GM18858 (cell line): ENCODE measurements at regions not wholly inside any gene's neighbourhood (a gene's known extent, or its start where the extent isn't known, plus 50 kb on each side); places are given as distances from the start of the nearest gene placed in this dataset.
"Not testable (repeated sequence)": the region's sequence is repeated elsewhere in the genome, so short reads cannot be mapped to it uniquely, and the experiment has no call there.

ENCODE experiments used
- ATAC-seq: cut with Tn5 transposase; IDR thresholded peaks from one replicate; pipeline ENCODE4 v1.9.1; 2021; ENCODE audit not compliant: unreplicated experiment

DNA sequence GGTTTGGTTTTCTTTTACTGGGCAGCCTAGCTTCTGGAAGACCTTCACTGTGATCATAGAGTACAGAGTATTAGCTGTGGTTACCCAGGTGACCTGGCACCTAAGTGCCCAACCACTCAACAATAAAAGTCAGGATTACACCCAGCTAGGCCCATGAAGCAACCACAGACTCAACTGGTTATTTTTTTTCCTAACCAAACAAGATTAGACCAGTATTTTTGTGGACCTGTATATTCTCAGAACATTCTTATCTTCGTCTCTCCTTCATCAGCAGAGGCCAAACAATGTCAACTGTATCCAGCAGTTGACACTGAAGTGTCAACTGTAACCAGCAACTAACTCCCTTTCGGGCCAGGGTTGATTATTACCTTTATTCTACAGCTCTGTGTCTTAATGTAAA lies 289.2 kb upstream of the SLC39A10 start:
- ATAC-seq = no peak

DNA sequence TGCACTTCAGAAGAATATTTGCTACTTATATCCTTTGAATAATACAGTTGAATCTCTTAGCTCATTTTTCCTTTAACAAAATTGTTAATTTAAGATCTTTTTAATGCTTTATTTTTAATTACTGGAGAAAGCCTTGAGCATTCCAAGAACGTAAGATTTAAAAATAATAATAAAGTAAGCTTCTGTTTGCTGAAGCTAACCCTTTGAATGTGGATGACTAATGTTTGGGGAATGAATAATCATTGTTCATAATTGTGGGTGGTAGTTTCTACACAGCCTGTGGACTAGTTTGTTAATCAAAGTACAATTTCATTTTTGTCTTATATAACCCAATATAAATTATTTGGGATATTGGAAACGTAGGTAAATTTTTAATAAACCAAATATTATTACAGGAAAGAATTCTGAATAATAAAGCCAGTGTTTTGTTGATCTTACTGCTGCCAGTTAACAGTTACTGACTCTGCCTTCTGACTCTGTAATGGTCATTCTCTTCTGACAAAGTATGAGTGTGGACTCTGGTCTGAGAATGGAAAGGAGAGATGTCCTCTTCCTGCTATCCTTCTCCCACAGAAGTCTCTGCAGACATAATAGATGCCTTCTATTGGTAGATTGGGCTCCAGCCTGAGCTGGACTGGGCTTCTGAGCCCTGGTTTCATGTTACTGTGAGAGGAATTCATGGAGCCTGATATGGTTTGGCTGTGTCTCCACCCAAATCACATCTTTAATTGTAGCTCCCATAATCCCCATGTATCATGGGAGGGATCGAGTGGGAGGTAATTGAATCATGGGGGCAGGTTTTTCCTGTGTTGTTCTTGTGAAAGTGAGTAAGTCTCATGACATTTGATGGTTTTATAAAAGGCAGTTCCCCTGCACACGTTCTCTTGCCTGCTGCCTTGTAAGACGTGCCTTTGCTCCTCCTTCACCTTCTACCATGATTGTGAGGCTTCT lies 292.7 kb upstream of the SLC39A10 start:
- no peak for ATAC-seq

DNA sequence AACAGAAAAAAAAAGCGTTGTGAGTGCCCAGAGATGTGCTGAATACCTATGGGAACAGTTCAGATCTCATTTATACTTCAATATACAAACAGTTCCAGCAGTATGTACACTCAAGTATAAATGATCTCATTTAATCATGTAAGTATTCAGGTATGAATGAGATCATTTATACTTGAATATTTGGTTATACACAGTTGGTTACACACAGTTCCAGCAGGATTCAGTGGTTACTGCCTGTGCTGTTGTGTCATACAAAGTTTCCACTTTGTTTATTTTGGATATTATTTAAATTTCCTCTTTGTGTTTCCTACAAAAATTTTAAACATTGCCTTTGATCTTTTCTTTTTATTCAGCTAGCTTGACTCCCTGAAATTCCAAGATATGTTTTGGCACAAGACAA lies 293.5 kb upstream of the SLC39A10 start:
- ATAC-seq = no peak

DNA sequence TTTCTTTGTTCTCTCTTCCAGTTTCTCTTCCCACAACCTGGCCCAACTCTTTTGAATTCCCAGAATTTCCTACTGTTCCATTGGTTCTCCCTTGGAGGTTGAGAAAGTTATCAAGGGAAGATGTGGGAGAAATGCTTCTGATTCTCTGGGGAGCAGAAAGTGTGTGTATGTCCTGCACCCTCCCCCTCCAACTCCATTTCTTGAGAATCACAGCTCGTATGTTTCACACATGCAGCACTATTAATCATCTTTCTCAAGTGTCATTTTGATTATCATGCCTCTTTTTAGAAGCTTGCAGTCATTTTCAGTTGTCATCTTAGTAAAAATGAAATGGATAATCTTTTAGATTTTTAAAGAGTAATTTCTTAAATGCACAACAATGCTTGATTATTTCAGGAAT lies 296.8 kb upstream of the SLC39A10 start:
- no peak for ATAC-seq

DNA sequence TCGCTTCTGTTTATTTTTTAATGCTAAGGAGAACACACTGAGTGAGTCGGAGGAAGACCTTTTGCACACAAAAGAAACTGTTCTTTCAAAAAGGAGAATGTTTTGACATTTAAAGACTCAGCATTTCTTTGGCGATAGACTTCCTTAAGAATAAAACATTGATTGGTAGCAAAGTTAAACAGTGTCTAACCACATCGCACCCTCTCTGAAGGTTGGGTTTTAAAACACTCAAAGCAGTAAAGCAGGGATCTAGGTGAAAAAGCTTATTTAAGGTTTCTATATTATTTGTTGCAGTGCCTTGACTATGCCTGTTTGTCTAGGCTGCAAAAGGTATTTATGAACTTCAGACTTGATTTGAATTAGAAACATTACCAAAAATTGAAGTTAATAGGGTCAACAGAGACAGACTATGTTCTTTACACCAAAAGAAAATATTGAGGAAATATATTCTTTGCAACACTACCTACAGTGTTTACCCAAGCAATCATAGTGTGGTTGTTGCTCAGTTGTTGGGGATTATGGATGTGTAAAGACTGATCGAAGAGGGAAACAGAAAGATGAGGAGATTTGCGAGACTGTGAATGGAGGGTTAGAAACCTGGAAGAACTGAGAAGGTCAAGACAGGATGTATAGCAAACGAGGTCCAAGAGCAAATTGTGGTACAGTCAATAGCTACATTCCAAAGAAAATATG lies 297.8 kb upstream of the SLC39A10 start:
- no peak for ATAC-seq

DNA sequence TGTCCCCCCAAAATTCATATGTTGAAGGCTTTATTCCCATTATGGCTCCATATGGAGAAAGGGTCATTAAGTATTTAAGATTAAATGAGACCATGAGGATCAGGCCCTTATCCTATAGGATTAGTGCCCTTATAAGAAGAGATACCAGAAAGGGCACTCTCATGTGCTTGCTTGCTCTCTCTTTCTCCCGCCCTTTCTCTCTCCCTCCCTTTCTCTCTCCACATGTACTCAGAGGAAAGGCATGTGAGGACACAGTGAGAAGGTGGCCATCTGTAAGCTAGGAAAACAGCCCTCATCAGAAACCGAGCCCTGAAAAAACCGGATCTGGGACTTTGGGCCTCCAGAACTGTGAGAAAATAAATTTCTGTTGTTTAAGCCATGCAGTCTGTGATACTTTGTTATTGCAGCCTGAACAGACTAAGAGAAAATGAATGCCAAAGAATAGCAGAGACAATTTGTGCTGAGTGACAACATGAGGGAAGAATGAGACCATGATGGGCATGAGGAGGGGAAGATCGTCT lies 300.0 kb upstream of the SLC39A10 start:
- no peak for ATAC-seq

DNA sequence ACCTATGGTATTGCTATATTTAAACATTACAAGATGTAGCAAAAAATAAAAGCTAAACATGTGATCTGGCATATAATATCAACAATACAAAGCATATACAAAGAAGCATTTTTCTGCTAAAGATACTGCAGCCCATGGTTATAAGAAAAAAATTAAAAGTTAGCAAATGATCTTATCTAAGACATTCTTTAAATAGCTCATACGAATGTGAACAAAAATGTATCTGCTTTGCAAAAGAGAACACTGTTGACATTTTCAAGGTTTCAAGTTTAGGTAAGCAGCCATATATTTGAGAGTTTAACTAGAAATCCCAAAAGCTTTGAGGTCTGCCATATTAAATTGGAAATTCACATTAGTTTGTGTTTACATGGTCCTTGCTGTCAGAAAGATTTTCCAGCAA lies 301.0 kb upstream of the SLC39A10 start:
- ATAC-seq = no peak

DNA sequence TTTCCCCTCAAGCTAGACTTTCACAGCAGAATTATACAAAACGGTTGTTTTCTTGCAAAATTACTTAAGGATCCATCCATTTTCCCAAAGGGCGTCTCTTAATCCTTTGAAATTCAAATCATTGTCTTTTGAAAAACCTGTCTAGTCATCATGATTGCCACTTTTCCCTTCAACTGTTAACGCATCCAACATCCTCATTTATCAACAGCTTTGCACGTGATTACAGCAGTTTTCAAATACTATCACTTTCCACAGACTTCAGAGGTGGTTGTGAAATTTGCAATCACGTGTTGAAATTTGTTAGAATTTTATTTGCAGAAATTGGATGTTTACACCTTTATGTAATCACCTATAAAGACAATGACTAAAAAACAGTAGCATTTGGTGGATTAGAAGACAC lies 304.4 kb upstream of the SLC39A10 start:
- ATAC-seq = no peak

DNA sequence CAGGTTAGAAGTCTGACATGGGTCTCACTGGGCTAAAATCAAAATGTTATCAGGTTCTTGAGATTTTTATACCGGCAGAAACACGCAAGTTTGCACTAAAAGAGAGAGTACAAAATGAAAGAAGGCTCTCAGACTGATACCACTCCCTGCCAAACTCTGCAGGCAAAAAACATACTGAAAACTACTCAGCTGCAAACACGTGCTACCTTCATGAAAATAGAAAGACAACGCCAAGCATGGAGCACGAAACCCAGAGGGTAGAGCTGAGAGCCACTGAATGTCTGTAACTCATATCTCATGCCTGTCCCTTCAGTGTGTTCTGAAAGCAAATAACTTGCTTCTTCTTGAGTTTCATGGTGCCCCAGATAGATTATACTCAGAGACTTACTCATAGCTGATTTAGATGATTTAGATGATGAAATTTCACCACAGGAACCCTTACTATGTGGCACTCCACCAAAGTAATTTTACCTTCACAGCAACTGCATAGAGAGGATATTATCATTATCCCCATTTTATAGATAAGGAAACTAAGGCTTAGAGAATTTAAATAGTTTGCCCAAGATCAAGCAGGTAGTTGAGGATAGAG lies 313.0 kb upstream of the SLC39A10 start:
- ATAC-seq = peak; percentile 12

DNA sequence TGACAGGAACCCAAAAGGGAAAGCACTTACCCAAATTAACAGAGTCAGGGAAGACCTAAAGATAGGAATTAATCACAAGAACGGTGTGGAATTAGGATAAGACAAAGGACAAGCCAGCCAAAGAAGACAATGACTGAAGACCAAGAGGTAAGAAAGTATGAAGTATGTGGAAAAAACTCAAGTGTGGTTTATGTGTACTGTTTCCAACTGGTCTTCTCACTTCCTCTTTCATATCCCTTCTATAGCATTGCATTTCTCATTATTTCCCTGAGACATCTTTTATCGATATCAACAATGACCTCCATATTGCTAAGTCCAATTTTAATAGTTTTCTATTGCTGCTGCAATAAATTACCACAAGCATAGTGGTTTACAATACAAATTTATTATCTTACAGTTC lies 313.5 kb upstream of the SLC39A10 start:
- ATAC-seq = peak; percentile 66

DNA sequence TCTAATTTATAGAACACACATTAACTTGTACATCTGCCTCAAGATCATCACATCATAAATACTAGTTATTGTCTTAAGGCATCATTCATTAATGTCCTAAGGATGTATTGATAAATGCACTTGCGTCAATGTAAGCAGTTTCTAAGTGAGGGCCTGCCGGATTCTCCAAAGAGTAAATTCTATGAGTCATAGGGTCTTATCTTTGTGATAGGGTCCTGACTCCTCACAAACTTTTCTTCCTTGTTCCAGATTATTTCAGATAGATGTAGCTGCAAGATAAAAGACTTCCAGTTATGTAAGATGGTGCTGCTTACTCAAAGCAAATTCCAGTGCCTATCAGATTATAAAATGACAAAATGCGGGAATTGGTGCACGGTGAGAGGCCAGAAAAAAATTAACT lies 315.0 kb upstream of the SLC39A10 start:
- no peak for ATAC-seq

DNA sequence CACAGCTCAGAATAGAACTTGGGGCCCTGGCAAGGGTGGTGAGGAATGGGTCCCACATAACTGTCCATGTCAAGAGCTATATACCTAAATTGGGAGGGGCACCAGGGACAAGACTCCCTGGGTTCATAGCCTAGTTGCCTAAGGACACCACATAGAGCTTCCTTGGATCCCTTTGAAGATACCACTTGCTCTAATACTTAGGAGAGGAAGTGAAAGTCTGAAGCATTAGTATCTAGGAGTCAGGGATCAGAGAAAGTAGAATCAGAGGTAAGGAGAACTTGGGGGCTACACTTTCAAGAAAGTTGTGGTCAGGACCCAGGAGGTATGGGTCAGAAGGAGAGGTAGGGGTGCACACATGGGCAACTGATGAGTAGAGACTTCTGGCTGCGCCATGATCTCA lies 318.2 kb upstream of the SLC39A10 start:
- ATAC-seq = no peak

DNA sequence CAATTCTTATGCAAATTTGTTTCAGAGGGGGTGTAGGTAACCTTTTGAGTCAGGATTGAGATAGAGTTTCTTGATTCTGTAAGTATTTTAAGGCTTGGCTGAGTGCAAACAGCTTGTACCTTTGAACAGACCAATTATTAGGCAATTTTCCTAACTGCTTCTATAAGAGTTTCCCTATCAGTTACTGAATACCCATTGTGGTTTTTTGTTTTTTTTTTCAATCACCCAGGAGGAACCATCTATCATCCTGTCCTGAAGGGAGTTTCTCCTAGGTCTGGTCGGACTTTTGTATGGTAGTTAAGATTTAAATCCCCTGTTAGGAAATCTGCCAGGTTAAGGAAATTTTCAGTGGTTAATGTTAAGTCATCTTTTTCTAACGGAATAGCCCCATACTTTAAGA lies 319.4 kb upstream of the SLC39A10 start:
- ATAC-seq = no peak

DNA sequence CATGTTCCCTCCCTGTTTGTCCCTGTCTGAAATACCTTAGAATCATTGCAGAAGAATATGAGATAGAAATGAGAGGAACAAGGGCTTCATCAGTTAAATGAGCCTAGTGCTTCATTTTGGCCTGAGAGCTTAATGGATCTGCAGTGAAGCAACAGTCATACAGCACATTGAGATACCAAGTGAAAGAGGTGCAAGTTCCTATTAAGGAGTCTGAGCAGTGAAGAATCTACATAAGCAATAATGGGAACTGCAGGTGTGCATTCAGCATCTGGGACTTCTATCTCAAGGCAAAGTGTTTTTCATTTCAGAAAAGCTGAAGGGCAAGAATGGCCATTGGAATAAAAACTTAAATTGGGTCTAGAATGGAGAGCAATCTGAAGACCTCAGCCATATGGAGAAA lies 323.2 kb upstream of the SLC39A10 start:
- ATAC-seq = no peak

DNA sequence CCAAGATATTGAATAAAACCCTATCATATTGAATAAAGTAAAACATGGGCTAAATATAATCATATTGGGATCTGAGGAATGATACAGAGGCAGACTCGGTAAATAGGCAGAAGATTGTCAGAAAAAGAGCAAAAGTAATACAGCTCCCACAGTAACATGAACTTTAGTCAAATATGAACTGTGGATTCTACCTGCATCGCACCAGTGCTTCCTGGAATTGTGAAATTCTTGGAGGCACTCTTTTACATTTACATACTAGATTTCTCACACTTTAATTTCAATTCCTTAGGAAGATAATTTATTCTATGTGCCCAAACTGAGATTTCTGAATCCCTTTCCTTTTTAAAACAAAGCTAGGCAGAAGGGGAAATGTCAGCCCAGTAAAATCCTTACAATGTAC lies 325.1 kb upstream of the SLC39A10 start:
- ATAC-seq = no peak

DNA sequence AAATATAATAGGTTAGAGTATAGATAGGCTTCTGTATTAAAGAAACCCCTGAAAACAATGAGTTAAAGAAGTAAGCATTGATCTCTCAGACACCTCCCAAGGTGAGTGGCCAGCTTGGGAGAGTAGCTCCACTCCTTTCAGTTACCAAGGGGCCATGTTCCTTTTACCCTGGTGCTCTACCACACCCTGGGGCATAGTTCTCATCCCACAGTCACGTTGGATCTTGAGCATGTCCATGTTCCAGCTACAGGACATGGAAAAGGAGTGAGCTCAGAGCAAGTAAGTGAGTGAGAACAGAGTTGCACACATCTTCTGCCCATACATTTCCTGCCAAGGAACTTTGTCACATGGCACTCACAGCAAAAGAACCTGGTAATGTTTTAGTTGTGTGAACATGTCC lies 325.9 kb upstream of the SLC39A10 start:
- ATAC-seq = no peak

DNA sequence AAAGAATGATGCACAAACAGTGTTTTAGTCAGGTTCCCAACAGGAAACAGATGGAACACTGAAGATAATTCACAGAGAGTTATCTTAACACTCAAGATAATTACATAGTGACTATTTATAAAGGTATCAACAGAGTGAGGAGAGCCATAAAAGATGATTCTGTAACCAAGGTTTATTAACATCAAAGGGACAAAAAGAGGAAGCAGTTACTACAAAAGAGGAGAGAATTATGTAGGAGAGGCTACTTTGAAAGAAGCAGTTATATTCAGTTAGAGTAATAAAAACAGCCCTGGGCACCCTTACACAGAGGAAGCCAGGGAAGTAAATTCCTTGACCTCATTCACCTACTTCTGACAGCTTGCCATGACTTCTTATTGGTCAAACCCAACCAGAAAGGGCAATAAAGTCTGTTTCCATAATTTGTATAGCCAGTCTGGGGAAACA lies 326.5 kb upstream of the SLC39A10 start:
- no peak for ATAC-seq

DNA sequence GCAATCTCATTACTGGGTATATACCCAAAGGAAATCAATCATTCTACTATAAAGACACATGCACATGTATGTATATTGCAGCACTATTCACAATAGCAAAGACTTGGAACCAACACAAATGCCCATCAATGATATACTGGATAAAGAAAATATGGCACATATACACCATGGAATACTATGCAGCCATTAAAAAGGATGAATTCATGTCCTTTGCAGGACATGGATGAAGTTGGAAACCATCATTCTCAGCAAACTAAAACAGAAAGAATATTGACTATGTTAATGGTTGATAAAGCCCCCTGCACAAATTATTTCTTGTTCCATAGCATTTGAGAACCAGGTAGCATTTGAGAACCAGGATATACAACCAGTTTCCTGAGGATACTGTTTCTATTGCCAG lies 327.2 kb upstream of the SLC39A10 start:
- not testable (repeated sequence) for ATAC-seq

DNA sequence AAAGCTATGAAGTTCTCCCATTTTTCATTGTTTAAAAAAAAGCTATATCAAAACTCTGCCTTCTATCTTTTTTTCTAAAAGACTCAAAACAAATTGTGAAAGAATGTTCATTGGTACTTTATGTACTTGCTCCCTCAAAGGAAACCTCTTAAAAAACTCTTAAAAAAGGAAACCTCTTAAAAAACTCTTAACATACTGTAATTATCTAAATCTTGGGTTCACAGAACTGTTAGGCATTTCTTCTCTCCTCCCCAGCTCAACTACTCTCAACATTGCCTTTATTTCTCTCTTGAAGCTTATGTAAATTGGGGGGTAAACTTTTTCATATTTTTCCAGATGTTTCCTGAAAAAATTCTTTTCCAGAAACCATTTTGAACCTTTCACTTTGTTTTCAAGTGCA lies 330.5 kb upstream of the SLC39A10 start:
- ATAC-seq = no peak

DNA sequence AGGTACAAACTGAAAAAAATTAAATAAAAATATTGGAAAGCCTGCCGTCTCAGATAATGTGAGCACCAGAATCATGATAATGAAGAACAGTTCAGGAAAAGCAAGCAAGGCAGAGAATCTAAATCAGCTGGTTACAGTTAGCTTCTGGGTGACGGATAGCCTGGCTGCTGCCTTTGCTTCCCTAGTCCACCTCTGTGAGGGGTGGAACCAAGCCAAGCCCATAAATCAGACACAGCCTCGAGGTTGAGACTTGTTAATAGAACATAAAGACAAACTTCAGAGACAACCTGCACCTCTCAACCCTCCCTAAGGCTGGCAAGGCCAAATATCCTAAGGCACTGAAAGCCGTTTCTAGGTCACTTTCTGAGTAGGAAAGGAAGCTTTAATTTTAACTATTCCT lies 334.7 kb upstream of the SLC39A10 start:
- no peak for ATAC-seq

DNA sequence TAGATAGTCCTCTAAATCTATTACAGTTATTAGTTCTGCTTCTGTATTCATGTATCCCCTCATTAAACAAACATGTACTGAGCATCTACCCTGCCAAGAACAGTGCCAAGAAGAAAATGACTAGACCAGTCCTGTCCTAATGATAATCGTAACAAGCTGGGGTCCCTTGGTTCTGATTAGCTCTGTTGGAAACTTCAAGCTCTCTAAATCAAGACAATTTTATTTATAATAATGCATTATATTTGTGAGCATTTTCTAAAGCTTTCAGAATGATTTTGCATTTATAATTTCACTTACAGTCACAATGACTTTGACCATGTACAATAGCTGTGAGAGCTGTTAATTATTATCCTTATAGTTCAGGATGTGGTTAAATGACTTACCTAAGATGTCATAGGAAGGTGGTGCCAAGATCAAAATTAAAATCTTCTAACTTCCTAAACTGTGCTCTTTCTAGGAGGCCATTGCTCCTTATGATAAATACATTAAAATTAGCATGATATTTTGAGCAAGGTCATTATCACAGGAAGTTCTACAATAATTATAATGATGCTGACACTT lies 336.5 kb upstream of the SLC39A10 start:
- ATAC-seq = peak; percentile 79
